ENCODE measurements at regions not wholly inside any gene's neighbourhood (a gene's known extent, or its start where the extent isn't known, plus 50 kb on each side); places are given as distances from the start of the nearest gene placed in this dataset.

DNA sequence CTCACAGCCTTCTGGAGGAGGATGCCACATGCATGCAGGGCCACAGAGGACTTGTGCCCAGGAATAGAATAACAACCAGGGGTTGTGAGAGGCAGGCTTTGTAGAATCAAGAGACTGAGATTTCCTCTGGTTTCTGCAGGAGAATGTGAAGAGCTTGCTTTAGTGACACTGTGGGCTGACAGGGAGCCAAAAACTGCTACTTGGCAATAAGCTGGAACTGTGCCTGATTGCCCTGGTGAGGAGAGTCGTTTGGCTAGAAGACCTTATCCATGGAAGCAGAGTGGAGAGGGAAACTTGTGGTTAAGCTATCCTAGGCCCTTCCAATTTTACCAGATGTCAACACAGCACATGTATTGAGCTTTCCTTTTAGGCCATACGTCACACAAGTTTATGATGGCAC is 902.1 kb downstream of the MRPL39 start:
- Histone ChIP-seq H3K9me3 (ENCODE audit: insufficient read depth, low read length, severe bottlenecking) (no peaks in the 10 kb centered on the region), H4K20me1 (ENCODE audit: insufficient read depth, low read length) (no peaks in the 10 kb centered on the region), H3K27me3 (ENCODE audit: insufficient read depth, low read length, poor library complexity) (no peaks in the 10 kb centered on the region), H3K79me2 (ENCODE audit: insufficient read depth, low read length) (no peaks in the 10 kb centered on the region), H3K4me1 (ENCODE audit: insufficient read depth, low read length) (no peaks in the 10 kb centered on the region), H3K4me3 (ENCODE audit: low read depth in 1 of 2, low read length in 2 of 2) (no peak overlapping the region), H3K4me2 (ENCODE audit: insufficient read depth, low read length) (no peak overlapping the region), H3K9ac (ENCODE audit: low read depth, low read length) (no peak overlapping the region), H3K27ac (ENCODE audit: low read length) (no peak overlapping the region), H3K36me3 (ENCODE audit: insufficient read depth, low read length) (no peaks in the 10 kb centered on the region), H2AFZ (ENCODE audit: low read depth, low read length) (no peak overlapping the region)
- ATAC-seq (ENCODE audit: insufficient read depth, low read depth) (no peak), DNase-seq (no peak)
- TF ChIP-seq CTCF (IDR thresholded peaks at IDR 0.05; ENCODE audit: borderline replicate concordance, extremely low read depth, low read length, poor library complexity, severe bottlenecking), result no peak
- TF ChIP-seq EZH2 (IDR thresholded peaks at IDR 0.05; ENCODE audit: borderline replicate concordance, low read depth, low read length, severe bottlenecking), result no peak

DNA sequence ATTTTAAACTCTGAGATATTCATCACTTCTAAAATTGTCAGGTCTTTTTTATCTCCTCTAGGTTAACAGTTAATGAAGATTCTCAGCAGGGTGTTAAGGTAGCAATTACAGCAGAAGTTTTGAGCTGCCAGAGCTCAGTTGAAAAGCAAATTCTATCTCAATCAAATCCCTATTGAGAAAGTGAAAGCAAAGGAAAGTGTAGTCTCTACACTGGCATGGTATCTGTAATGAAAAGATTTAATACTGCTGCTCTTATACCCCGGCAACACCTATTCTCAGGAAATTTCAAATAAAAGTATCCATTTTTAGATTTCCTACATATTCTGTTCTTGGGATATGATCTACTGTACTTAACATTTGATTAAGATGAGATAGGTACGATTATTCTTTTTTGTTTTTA is 913.5 kb downstream of the MRPL39 start:
- Histone ChIP-seq H3K9me3 (ENCODE audit: insufficient read depth, low read length, severe bottlenecking) (no peaks in the 10 kb centered on the region), H3K79me2 (ENCODE audit: insufficient read depth, low read length) (no peaks in the 10 kb centered on the region), H4K20me1 (ENCODE audit: insufficient read depth, low read length) (no peaks in the 10 kb centered on the region), H3K4me2 (ENCODE audit: insufficient read depth, low read length) (no peak overlapping the region), H3K36me3 (ENCODE audit: insufficient read depth, low read length) (no peaks in the 10 kb centered on the region), H3K4me1 (ENCODE audit: insufficient read depth, low read length) (no peaks in the 10 kb centered on the region), H3K27ac (ENCODE audit: low read length) (no peak overlapping the region), H3K9ac (ENCODE audit: low read depth, low read length) (no peak overlapping the region), H2AFZ (ENCODE audit: low read depth, low read length) (no peak overlapping the region), H3K27me3 (ENCODE audit: insufficient read depth, low read length, poor library complexity) (no peaks in the 10 kb centered on the region), H3K4me3 (ENCODE audit: low read depth in 1 of 2, low read length in 2 of 2) (no peak overlapping the region)
- no peak for ATAC-seq (ENCODE audit: insufficient read depth, low read depth)
- TF ChIP-seq CTCF (IDR thresholded peaks at IDR 0.05; ENCODE audit: borderline replicate concordance, extremely low read depth, low read length, poor library complexity, severe bottlenecking) (no peak), EZH2 (IDR thresholded peaks at IDR 0.05; ENCODE audit: borderline replicate concordance, low read depth, low read length, severe bottlenecking) (no peak)
- no peak for DNase-seq

- Histone ChIP-seq H3K36me3 (ENCODE audit: insufficient read depth, low read length) (no peaks in the 10 kb centered on the region), H3K27me3 (ENCODE audit: insufficient read depth, low read length, poor library complexity) (no peaks in the 10 kb centered on the region), H3K9ac (ENCODE audit: low read depth, low read length) (no peak overlapping the region), H2AFZ (ENCODE audit: low read depth, low read length) (no peak overlapping the region), H3K4me3 (ENCODE audit: low read depth in 1 of 2, low read length in 2 of 2) (no peak overlapping the region), H4K20me1 (ENCODE audit: insufficient read depth, low read length) (no peaks in the 10 kb centered on the region), H3K9me3 (ENCODE audit: insufficient read depth, low read length, severe bottlenecking) (no peaks in the 10 kb centered on the region), H3K27ac (ENCODE audit: low read length) (no peak overlapping the region), H3K79me2 (ENCODE audit: insufficient read depth, low read length) (no peaks in the 10 kb centered on the region), H3K4me2 (ENCODE audit: insufficient read depth, low read length) (no peak overlapping the region), H3K4me1 (ENCODE audit: insufficient read depth, low read length) (no peaks in the 10 kb centered on the region)
- ATAC-seq (ENCODE audit: insufficient read depth, low read depth), result no peak
- TF ChIP-seq EZH2 (IDR thresholded peaks at IDR 0.05; ENCODE audit: borderline replicate concordance, low read depth, low read length, severe bottlenecking) (no peak), CTCF (IDR thresholded peaks at IDR 0.05; ENCODE audit: borderline replicate concordance, extremely low read depth, low read length, poor library complexity, severe bottlenecking) (no peak)
- DNase-seq, result no peak
Observed at GRCh38 chr21:24681456-24681855, 925.8 kb downstream of the MRPL39 start.

GRCh38 chr21:24671901-24672300 is 935.4 kb downstream of the MRPL39 start:
- Histone ChIP-seq H3K4me1 (ENCODE audit: insufficient read depth, low read length) (no peaks in the 10 kb centered on the region), H3K4me2 (ENCODE audit: insufficient read depth, low read length) (no peak overlapping the region), H4K20me1 (ENCODE audit: insufficient read depth, low read length) (no peaks in the 10 kb centered on the region), H3K9me3 (ENCODE audit: insufficient read depth, low read length, severe bottlenecking) (no peaks in the 10 kb centered on the region), H3K9ac (ENCODE audit: low read depth, low read length) (no peak overlapping the region), H3K36me3 (ENCODE audit: insufficient read depth, low read length) (no peaks in the 10 kb centered on the region), H3K27me3 (ENCODE audit: insufficient read depth, low read length, poor library complexity) (no peaks in the 10 kb centered on the region), H3K27ac (ENCODE audit: low read length) (no peak overlapping the region), H3K79me2 (ENCODE audit: insufficient read depth, low read length) (no peaks in the 10 kb centered on the region), H2AFZ (ENCODE audit: low read depth, low read length) (no peak overlapping the region), H3K4me3 (ENCODE audit: low read depth in 1 of 2, low read length in 2 of 2) (no peak overlapping the region)
- ATAC-seq (ENCODE audit: insufficient read depth, low read depth) (no peak), DNase-seq (no peak)
- TF ChIP-seq CTCF (IDR thresholded peaks at IDR 0.05; ENCODE audit: borderline replicate concordance, extremely low read depth, low read length, poor library complexity, severe bottlenecking), result no peak
- no peak for TF ChIP-seq EZH2 (IDR thresholded peaks at IDR 0.05; ENCODE audit: borderline replicate concordance, low read depth, low read length, severe bottlenecking)

All from DND-41 (cell line).